BE2C (cell line): ENCODE measurements at regions not wholly inside any gene's neighbourhood (a gene's known extent, or its start where the extent isn't known, plus 50 kb on each side); places are given as distances from the start of the nearest gene placed in this dataset.

Experiments
- DNase-seq: peaks from one replicate; pipeline ENCODE4 v3.0.0-alpha.2; 2020
- H3K27me3 ChIP-seq: fragments of 250-450 bp; sonication (Bioruptor Pico); 2 replicates; pipeline ENCODE4 v1.5.1; 2020; ENCODE audit warnings: mild to moderate bottlenecking
- H3K36me3 ChIP-seq: fragments of 250-450 bp; sonication (Bioruptor Pico); 2 replicates; pipeline ENCODE4 v1.5.1; 2020; ENCODE audit warnings: mild to moderate bottlenecking
- H3K4me1 ChIP-seq: fragments of 250-450 bp; sonication (Bioruptor Pico); 2 replicates; pipeline ENCODE4 v1.5.1; 2020
- H3K4me3 ChIP-seq: 2 replicates; pipeline ENCODE4 v1.5.1; 2011; ENCODE audit warnings: low read depth, low read length
- H3K9me3 ChIP-seq: fragments of 250-450 bp; sonication (Bioruptor Pico); 2 replicates; pipeline ENCODE4 v1.5.1; 2020
- CTCF ChIP-seq: IDR thresholded peaks from 2 replicates; pipeline ENCODE4 v1.5.1; 2012; ENCODE audit warnings: mild to moderate bottlenecking, low read depth, low read length

- Histone ChIP-seq H3K36me3 (no peaks in the 10 kb centered on the region), H3K4me3 (no peak overlapping the region), H3K4me1 (peaks cover 8% of the 10 kb centered on the region), H3K27me3 (no peaks in the 10 kb centered on the region; the same call in none of the 2 replicates), H3K9me3 (no peaks in the 10 kb centered on the region)
- DNase-seq, result peak; percentile 47
- TF ChIP-seq CTCF, result no peak
Measured at GRCh38 chr11:114915871-114916805, 237.8 kb downstream of the NXPE2 start.

GRCh38 chr11:114918286-114918685 lies 240.0 kb downstream of the NXPE2 start:
- Histone ChIP-seq H3K36me3 (no peaks in the 10 kb centered on the region), H3K4me3 (no peak overlapping the region), H3K9me3 (no peaks in the 10 kb centered on the region), H3K4me1 (peaks cover 8% of the 10 kb centered on the region), H3K27me3 (no peaks in the 10 kb centered on the region; the same call in none of the 2 replicates)
- no peak for TF ChIP-seq CTCF
- DNase-seq, result no peak

- DNase-seq, result no peak
- Histone ChIP-seq H3K36me3 (no peaks in the 10 kb centered on the region), H3K27me3 (no peaks in the 10 kb centered on the region), H3K4me1 (peaks cover 4% of the 10 kb centered on the region), H3K9me3 (no peaks in the 10 kb centered on the region; the same call in 1 of the 2 replicates), H3K4me3 (no peak overlapping the region)
- no peak for TF ChIP-seq CTCF
Measured at GRCh38 chr11:114921697-114922096, 243.4 kb downstream of the NXPE2 start.

- no peak for DNase-seq
- no peaks in the 10 kb centered on the region; the same call in 1 of the 2 replicates for H3K9me3 ChIP-seq
- H3K36me3 ChIP-seq, result no peaks in the 10 kb centered on the region
- no peaks in the 10 kb centered on the region for H3K27me3 ChIP-seq
- no peak overlapping the region for H3K4me3 ChIP-seq
- no peaks in the 10 kb centered on the region for H3K4me1 ChIP-seq
- TF ChIP-seq CTCF, result no peak
Measured at GRCh38 chr11:114924042-114924441, 245.7 kb downstream of the NXPE2 start.

- no peaks in the 10 kb centered on the region; the same call in 1 of the 2 replicates for H3K9me3 ChIP-seq
- no peak for TF ChIP-seq CTCF
- H3K36me3 ChIP-seq, result no peaks in the 10 kb centered on the region
- no peak overlapping the region for H3K4me3 ChIP-seq
- no peaks in the 10 kb centered on the region for H3K4me1 ChIP-seq
- no peak for DNase-seq
- H3K27me3 ChIP-seq, result no peaks in the 10 kb centered on the region
Measured at GRCh38 chr11:114925591-114925990, 247.3 kb downstream of the NXPE2 start.

GRCh38 chr11:114928260-114928870 lies 250.0 kb downstream of the NXPE2 start:
- H3K9me3 ChIP-seq, result peaks cover 2% of the 10 kb centered on the region
- no peaks in the 10 kb centered on the region for H3K36me3 ChIP-seq
- H3K4me1 ChIP-seq, result no peaks in the 10 kb centered on the region
- DNase-seq, result no peak
- H3K27me3 ChIP-seq, result no peaks in the 10 kb centered on the region
- TF ChIP-seq CTCF, result no peak
- H3K4me3 ChIP-seq, result no peak overlapping the region
